Osteocyte (in vitro differentiated cells): ENCODE measurements at regions not wholly inside any gene's neighbourhood (a gene's known extent, or its start where the extent isn't known, plus 50 kb on each side); places are given as distances from the start of the nearest gene placed in this dataset.

Source experiments
- DNase-seq: peaks from one replicate; pipeline ENCODE4 v3.0.0; 2021; ENCODE audit warnings: mixed read lengths; ENCODE audit not compliant: unreplicated experiment; ENCODE audit errors: extremely low spot score
- H3K27ac Mint-ChIP-seq: one replicate; pipeline ENCODE4 v1.8.0; 2021; ENCODE audit warnings: mild to moderate bottlenecking, mixed read lengths; ENCODE audit not compliant: unreplicated experiment
- H3K27me3 Mint-ChIP-seq: one replicate; pipeline ENCODE4 v1.8.0; 2021; ENCODE audit warnings: mixed read lengths; ENCODE audit not compliant: unreplicated experiment
- H3K36me3 Mint-ChIP-seq: one replicate; pipeline ENCODE4 v1.8.0; 2021; ENCODE audit warnings: mixed read lengths; ENCODE audit not compliant: unreplicated experiment
- H3K4me1 Mint-ChIP-seq: one replicate; pipeline ENCODE4 v1.8.0; 2021; ENCODE audit warnings: mixed read lengths; ENCODE audit not compliant: unreplicated experiment
- H3K4me3 Mint-ChIP-seq: one replicate; pipeline ENCODE4 v1.8.0; 2021; ENCODE audit warnings: mild to moderate bottlenecking, moderate library complexity, mixed read lengths; ENCODE audit not compliant: unreplicated experiment
- H3K9me3 Mint-ChIP-seq: one replicate; pipeline ENCODE4 v1.8.0; 2021; ENCODE audit warnings: mixed read lengths; ENCODE audit not compliant: unreplicated experiment
- TF ChIP-seq, protein P1 (sequence below): fragments of 200-600 bp; sonication (generic); IDR thresholded peaks from 2 replicates; pipeline ENCODE4 v1.5.0; 2021; ENCODE audit warnings: antibody characterized with exemption, mild to moderate bottlenecking, moderate library complexity

DNA sequence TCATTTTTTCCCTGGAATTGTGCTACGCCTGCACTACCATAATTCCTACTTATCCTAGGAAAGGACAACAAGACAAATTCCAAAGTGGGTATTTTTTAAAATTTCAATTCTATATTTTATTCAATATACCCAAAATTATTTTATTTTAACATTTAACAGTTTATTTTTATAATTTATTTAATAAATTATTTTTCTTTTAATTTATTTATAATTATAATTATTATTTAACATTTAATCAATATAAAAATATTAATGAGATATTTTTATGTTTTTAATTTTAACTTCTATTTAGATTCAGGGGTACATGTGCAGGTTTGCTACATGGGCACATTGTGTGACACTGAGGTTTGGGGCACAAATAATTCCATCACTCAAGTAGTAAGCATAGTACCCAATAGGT lies 65.6 kb upstream of the VSTM2A start:
- peaks cover 3% of the 10 kb centered on the region for H3K9me3 Mint-ChIP-seq
- TF ChIP-seq, protein P1, sequence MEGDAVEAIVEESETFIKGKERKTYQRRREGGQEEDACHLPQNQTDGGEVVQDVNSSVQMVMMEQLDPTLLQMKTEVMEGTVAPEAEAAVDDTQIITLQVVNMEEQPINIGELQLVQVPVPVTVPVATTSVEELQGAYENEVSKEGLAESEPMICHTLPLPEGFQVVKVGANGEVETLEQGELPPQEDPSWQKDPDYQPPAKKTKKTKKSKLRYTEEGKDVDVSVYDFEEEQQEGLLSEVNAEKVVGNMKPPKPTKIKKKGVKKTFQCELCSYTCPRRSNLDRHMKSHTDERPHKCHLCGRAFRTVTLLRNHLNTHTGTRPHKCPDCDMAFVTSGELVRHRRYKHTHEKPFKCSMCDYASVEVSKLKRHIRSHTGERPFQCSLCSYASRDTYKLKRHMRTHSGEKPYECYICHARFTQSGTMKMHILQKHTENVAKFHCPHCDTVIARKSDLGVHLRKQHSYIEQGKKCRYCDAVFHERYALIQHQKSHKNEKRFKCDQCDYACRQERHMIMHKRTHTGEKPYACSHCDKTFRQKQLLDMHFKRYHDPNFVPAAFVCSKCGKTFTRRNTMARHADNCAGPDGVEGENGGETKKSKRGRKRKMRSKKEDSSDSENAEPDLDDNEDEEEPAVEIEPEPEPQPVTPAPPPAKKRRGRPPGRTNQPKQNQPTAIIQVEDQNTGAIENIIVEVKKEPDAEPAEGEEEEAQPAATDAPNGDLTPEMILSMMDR, result no peak
- H3K27me3 Mint-ChIP-seq, result no peaks in the 10 kb centered on the region
- H3K27ac Mint-ChIP-seq, result no peak overlapping the region
- H3K4me3 Mint-ChIP-seq, result no peak overlapping the region
- no peaks in the 10 kb centered on the region for H3K4me1 Mint-ChIP-seq
- no peak for DNase-seq
- H3K36me3 Mint-ChIP-seq, result no peaks in the 10 kb centered on the region

DNA sequence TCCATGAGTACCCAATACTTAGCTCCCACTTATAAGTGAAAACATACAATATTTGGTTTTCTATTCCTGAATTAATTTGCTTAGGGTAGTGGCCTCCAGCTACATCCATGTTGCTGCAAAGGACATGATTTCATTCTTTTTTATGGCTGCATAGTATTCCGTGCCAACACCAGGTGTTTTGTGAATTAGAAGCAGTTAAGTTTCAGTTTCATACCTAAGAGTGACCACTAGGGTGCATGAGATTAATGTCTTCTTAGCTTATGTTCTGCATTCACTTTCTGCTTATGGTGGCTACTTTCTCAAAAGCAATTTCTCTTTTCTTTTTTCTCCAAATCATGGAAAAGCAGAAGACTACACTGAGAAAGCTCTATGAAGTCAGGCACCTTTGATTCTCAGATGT lies 65.1 kb upstream of the VSTM2A start:
- H3K4me3 Mint-ChIP-seq, result no peak overlapping the region
- DNase-seq, result no peak
- H3K9me3 Mint-ChIP-seq, result peaks cover 3% of the 10 kb centered on the region
- no peaks in the 10 kb centered on the region for H3K4me1 Mint-ChIP-seq
- no peaks in the 10 kb centered on the region for H3K27me3 Mint-ChIP-seq
- no peak overlapping the region for H3K27ac Mint-ChIP-seq
- H3K36me3 Mint-ChIP-seq, result no peaks in the 10 kb centered on the region
- TF ChIP-seq, protein P1, result no peak

DNA sequence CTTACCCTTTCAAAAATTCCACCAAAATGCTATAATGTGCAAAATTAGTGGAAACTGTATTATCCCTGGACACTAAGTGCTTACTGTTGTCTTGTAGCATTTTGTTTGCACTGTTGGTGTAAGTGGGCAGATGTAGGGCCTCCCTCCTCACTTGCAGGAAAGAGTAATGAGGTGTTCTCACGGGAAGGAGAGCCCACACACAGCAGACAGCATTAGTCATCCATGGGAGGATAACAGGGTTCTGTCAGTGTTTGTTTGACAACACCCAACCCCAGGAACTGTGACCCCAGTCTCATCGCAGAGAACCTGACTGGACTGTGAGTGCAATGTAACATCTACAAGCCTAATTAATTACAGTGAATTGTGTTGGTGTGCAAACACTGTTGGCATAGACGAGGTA lies 58.7 kb upstream of the VSTM2A start:
- TF ChIP-seq, protein P1, result no peak

DNA sequence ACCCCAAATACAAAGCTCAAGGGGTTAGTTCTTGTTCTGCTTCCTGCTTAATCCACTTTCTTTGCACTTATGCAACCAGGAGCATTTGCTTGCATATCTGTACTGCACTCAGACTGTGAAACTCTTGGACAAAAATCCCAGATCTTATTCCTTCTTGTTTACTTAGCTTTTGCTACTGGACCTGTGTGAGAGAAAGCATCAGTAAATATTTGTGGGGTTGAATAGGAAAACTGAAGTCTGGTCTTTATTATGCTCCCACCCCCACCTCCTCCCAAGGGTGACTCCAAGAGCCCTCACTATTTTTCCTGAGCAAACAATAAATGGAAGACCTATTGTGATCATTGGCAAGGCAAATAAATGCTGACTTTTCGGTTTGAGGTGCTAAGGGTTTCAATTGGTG lies 57.1 kb upstream of the VSTM2A start:
- Mint-ChIP-seq H3K9me3 (no peaks in the 10 kb centered on the region), H3K4me3 (no peak overlapping the region), H3K36me3 (no peaks in the 10 kb centered on the region), H3K27me3 (no peaks in the 10 kb centered on the region), H3K27ac (no peak overlapping the region), H3K4me1 (no peaks in the 10 kb centered on the region)
- TF ChIP-seq, protein P1, result no peak
- no peak for DNase-seq

More for the DNA sequence above, 58.7 kb upstream of the VSTM2A start:
- no peak for DNase-seq
- no peaks in the 10 kb centered on the region for H3K4me1 Mint-ChIP-seq
- H3K4me3 Mint-ChIP-seq, result no peak overlapping the region
- no peaks in the 10 kb centered on the region for H3K9me3 Mint-ChIP-seq
- H3K36me3 Mint-ChIP-seq, result no peaks in the 10 kb centered on the region
- H3K27me3 Mint-ChIP-seq, result no peaks in the 10 kb centered on the region
- no peak overlapping the region for H3K27ac Mint-ChIP-seq
